HUES6 (cell line): ENCODE measurements at regions not wholly inside any gene's neighbourhood (a gene's known extent, or its start where the extent isn't known, plus 50 kb on each side); places are given as distances from the start of the nearest gene placed in this dataset.

ENCODE experiments used
- H3K27ac ChIP-seq: 2 replicates; pipeline ENCODE4 v1.7.0; 2013; ENCODE audit warnings: low read depth, mild to moderate bottlenecking, low read length, inconsistent platforms
- H3K27me3 ChIP-seq: 2 replicates; pipeline ENCODE4 v1.6.1; 2013; ENCODE audit warnings: low read length; ENCODE audit not compliant: control insufficient read depth, insufficient read depth
- H3K36me3 ChIP-seq: 2 replicates; pipeline ENCODE4 v1.6.1; 2013; ENCODE audit warnings: low read length; ENCODE audit not compliant: control insufficient read depth, insufficient read depth
- H3K4me1 ChIP-seq: 2 replicates; pipeline ENCODE4 v1.6.1; 2013; ENCODE audit warnings: low read length; ENCODE audit not compliant: control insufficient read depth, insufficient read depth
- H3K4me3 ChIP-seq: 2 replicates; pipeline ENCODE4 v1.5.1; 2013; ENCODE audit warnings: low read depth, low read length
- H3K9ac ChIP-seq: one replicate; pipeline ENCODE4 v1.6.1; 2013; ENCODE audit warnings: mild to moderate bottlenecking, low read length
- H3K9me3 ChIP-seq: 2 replicates; pipeline ENCODE4 v1.6.1; 2013; ENCODE audit warnings: low read depth, low read length; ENCODE audit not compliant: control insufficient read depth, insufficient read depth

- no peak overlapping the region for H3K9ac ChIP-seq
- no peak overlapping the region for H3K4me3 ChIP-seq
- peaks cover 3% of the 10 kb centered on the region for H3K27me3 ChIP-seq
- peaks cover 12% of the 10 kb centered on the region for H3K4me1 ChIP-seq
- H3K9me3 ChIP-seq: no peaks in the 10 kb centered on the region
- no peak overlapping the region for H3K27ac ChIP-seq
- H3K36me3 ChIP-seq: no peaks in the 10 kb centered on the region
Observed at GRCh38 chr12:125208334-125208733, 143.1 kb downstream of the AACS start.

GRCh38 chr12:125208942-125209341 lies 143.7 kb downstream of the AACS start:
- H3K9me3 ChIP-seq: no peaks in the 10 kb centered on the region
- no peak overlapping the region for H3K27ac ChIP-seq
- H3K4me1 ChIP-seq: peaks cover 12% of the 10 kb centered on the region
- H3K27me3 ChIP-seq: peaks cover 3% of the 10 kb centered on the region
- no peak overlapping the region for H3K4me3 ChIP-seq
- H3K36me3 ChIP-seq: no peaks in the 10 kb centered on the region
- no peak overlapping the region for H3K9ac ChIP-seq

GRCh38 chr12:125210104-125210755 lies 145.0 kb downstream of the AACS start:
- H3K4me3 ChIP-seq: no peak overlapping the region
- no peaks in the 10 kb centered on the region for H3K36me3 ChIP-seq
- no peak overlapping the region for H3K27ac ChIP-seq
- H3K4me1 ChIP-seq: peaks cover 12% of the 10 kb centered on the region
- H3K27me3 ChIP-seq: peaks cover 3% of the 10 kb centered on the region
- no peak overlapping the region for H3K9ac ChIP-seq
- no peaks in the 10 kb centered on the region; the same call in 1 of the 2 replicates for H3K9me3 ChIP-seq

GRCh38 chr12:125211464-125211863 lies 146.2 kb downstream of the AACS start:
- Histone ChIP-seq H3K9ac (no peak overlapping the region), H3K27ac (no peak overlapping the region), H3K9me3 (no peaks in the 10 kb centered on the region; the same call in 1 of the 2 replicates), H3K4me3 (no peak overlapping the region), H3K4me1 (peaks cover 8% of the 10 kb centered on the region), H3K27me3 (peaks cover 3% of the 10 kb centered on the region; the same call in 1 of the 2 replicates), H3K36me3 (no peaks in the 10 kb centered on the region)

GRCh38 chr12:125214289-125214688 lies 149.1 kb downstream of the AACS start:
- Histone ChIP-seq H3K36me3 (no peaks in the 10 kb centered on the region), H3K9ac (no peak overlapping the region), H3K4me3 (no peak overlapping the region)

GRCh38 chr12:125216756-125217155 lies 151.5 kb downstream of the AACS start:
- Histone ChIP-seq H3K4me1 (peaks cover 3% of the 10 kb centered on the region; the same call in 1 of the 2 replicates), H3K27me3 (peaks cover 3% of the 10 kb centered on the region; the same call in 1 of the 2 replicates)

More at GRCh38 chr12:125214289-125214688, 149.1 kb downstream of the AACS start:
- Histone ChIP-seq H3K4me1 (peaks cover 8% of the 10 kb centered on the region), H3K9me3 (no peaks in the 10 kb centered on the region; the same call in 1 of the 2 replicates), H3K27me3 (peaks cover 3% of the 10 kb centered on the region; the same call in 1 of the 2 replicates), H3K27ac (no peak overlapping the region)

GRCh38 chr12:125217308-125217707 lies 152.1 kb downstream of the AACS start:
- Histone ChIP-seq H3K4me3 (no peak overlapping the region), H3K9me3 (no peaks in the 10 kb centered on the region; the same call in 1 of the 2 replicates), H3K27ac (no peak overlapping the region), H3K4me1 (peaks cover 3% of the 10 kb centered on the region; the same call in 1 of the 2 replicates), H3K27me3 (peaks cover 3% of the 10 kb centered on the region; the same call in 1 of the 2 replicates), H3K9ac (no peak overlapping the region), H3K36me3 (no peaks in the 10 kb centered on the region)

More at GRCh38 chr12:125216756-125217155, 151.5 kb downstream of the AACS start:
- Histone ChIP-seq H3K9ac (no peak overlapping the region), H3K27ac (no peak overlapping the region), H3K36me3 (no peaks in the 10 kb centered on the region), H3K9me3 (no peaks in the 10 kb centered on the region; the same call in 1 of the 2 replicates), H3K4me3 (no peak overlapping the region)

GRCh38 chr12:125218952-125219351 lies 153.7 kb downstream of the AACS start:
- H3K9ac ChIP-seq: no peak overlapping the region
- H3K4me3 ChIP-seq: no peak overlapping the region
- H3K36me3 ChIP-seq: no peaks in the 10 kb centered on the region

GRCh38 chr12:125220404-125221273 lies 155.4 kb downstream of the AACS start:
- Histone ChIP-seq H3K4me3 (no peak overlapping the region), H3K9ac (no peak overlapping the region), H3K27ac (no peak overlapping the region), H3K36me3 (no peaks in the 10 kb centered on the region), H3K9me3 (no peaks in the 10 kb centered on the region), H3K27me3 (no peaks in the 10 kb centered on the region), H3K4me1 (peaks cover 3% of the 10 kb centered on the region; the same call in 1 of the 2 replicates)

More at GRCh38 chr12:125218952-125219351, 153.7 kb downstream of the AACS start:
- Histone ChIP-seq H3K27ac (no peak overlapping the region), H3K9me3 (no peaks in the 10 kb centered on the region; the same call in 1 of the 2 replicates), H3K4me1 (peaks cover 3% of the 10 kb centered on the region; the same call in 1 of the 2 replicates), H3K27me3 (no peaks in the 10 kb centered on the region)

- peaks cover 3% of the 10 kb centered on the region; the same call in 1 of the 2 replicates for H3K4me1 ChIP-seq
- H3K36me3 ChIP-seq: no peaks in the 10 kb centered on the region
- no peaks in the 10 kb centered on the region for H3K27me3 ChIP-seq
- no peak overlapping the region for H3K27ac ChIP-seq
- H3K9ac ChIP-seq: no peak overlapping the region
- no peak overlapping the region for H3K4me3 ChIP-seq
- no peaks in the 10 kb centered on the region for H3K9me3 ChIP-seq
Observed at GRCh38 chr12:125221602-125222001, 156.4 kb downstream of the AACS start.

GRCh38 chr12:125222876-125223275 lies 157.6 kb downstream of the AACS start:
- no peak overlapping the region for H3K4me3 ChIP-seq
- no peaks in the 10 kb centered on the region for H3K27me3 ChIP-seq
- H3K27ac ChIP-seq: no peak overlapping the region
- H3K4me1 ChIP-seq: peaks cover 3% of the 10 kb centered on the region; the same call in 1 of the 2 replicates
- H3K9me3 ChIP-seq: no peaks in the 10 kb centered on the region
- no peaks in the 10 kb centered on the region for H3K36me3 ChIP-seq
- H3K9ac ChIP-seq: no peak overlapping the region
